HK-2 (cell line): ENCODE measurements at regions not wholly inside any gene's neighbourhood (a gene's known extent, or its start where the extent isn't known, plus 50 kb on each side); places are given as distances from the start of the nearest gene placed in this dataset.
"Not testable (repeated sequence)": the region's sequence is repeated elsewhere in the genome, so short reads cannot be mapped to it uniquely, and the experiment has no call there.

Experiments used
- DNase-seq: peaks from one replicate; pipeline ENCODE4 v3.0.0-alpha.2; 2018; ENCODE audit not compliant: unreplicated experiment

DNA sequence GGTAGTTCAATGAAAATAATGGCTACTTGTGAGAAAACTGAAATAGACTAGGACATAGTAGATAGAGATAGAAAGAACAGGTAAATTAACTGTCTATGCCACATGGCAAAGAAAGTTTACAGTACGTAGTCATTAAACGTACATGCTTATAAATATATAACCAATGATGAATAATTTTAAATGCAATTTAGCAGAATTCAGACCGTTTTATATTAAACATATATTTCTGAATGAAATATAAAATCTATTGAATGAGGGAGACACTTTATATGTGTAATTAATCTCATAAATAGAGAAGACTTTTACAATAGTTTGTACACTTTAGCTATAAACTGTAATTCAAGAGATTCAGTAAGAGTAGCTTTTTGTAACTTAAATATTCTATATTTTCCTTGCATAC lies 124.4 kb upstream of the VPREB1 start:
- DNase-seq = no peak

DNA sequence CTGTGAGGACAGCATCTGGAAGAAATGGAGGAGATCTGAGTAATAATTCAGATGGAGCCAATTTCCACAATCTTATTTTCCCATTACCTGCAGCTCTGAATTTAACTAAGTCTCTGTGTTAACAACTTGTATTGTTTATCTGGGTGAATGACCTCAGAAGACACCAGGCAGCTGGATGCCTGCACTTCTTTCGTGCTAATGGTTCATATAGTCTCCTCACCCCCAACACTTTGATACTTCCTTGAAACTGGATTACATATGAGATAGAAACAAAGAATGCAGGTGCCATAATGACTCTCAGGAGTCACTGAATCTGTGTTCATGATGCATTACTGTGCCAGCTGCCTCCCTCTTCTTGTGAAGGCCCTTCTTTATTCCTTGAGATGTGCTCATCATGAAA lies 125.6 kb upstream of the VPREB1 start:
- no peak for DNase-seq

DNA sequence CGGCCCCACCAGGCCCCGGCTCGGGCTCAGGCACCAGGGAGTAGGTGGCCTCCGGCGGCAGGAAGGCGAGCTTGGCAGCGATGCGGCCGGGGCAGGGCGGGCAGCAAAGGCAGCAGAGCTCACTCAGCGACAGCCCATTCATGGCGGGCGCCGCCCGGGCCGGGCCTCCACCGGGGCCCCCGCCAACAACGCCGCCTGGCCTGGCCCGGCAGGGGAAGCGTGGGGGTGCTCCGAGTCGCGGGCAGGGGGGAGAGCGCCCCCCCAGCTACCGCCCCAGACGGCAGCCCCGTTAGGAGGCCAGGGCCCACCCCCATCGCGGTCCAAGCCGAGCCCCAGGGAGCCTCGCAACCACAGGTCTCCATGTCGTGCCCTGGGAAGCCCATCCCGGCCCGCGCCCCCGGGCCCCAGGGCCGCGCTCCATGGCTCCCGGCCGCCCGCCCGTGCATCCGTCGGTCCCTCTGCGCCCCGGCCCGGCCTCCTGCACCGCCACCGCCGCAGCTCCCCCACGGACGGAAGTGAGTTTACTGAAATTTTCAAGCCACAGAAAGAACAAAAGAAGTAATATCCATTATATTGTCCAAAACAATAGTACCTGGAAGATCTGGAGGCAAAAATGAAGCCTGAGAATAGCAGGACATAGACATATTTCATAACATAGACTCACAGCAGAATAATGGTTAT lies 126.6 kb upstream of the VPREB1 start:
- not testable (repeated sequence) for DNase-seq

DNA sequence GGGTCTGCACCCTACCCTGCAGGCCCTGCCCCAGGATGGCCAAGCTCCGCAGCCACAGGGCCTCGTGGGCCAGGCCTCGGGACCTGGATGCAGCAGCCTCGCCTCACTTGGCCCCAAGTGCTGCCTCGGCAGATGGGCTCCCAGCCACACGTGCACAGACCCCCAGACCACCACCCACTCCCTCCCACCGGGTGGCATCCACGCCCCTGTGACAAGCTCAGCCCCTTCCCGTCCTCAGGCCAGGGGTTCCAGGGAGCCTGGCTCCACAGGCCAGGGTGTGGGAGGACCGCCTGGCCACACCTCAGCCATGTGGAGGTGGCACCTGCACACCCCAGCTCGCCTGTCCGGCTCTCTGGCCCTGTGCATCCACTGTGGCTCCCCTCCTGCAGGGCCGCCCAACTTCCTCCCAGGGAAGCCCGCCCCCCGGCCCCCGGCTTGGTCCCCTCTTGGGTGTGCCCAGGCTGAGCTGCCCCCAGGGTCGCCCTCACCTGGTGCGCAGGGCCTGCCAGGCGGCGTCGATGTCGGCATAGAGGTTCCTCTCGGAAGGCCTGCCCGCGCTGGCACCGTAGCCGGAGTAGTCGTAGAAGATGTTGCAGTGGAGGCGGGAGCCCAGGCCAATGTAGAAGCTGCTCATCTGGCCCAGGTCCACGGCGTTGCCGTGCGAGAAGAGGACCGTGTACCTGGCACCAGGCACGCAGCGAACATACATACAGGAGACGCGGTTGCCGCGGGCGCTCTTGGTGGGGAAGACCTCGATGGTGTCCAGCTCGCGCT lies 127.4 kb upstream of the VPREB1 start:
- DNase-seq = not testable (repeated sequence)

DNA sequence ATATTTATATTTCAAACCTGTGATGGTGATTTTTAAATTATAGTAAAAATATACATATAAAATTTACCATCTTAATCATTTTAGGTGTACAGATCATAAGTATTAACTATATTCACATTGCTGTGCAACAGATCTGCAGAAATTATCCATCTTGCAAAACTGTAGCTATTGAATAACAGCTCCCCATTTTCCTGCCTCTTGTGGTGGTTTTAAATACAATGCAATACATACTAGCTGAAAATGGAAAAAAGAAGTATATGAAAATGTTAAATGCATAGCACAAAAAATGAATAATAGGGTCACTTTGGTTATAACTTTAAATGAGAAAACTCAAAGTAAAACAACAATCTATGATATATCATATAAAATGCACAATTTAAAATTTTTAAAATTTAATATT lies 130.9 kb upstream of the VPREB1 start:
- DNase-seq = no peak

DNA sequence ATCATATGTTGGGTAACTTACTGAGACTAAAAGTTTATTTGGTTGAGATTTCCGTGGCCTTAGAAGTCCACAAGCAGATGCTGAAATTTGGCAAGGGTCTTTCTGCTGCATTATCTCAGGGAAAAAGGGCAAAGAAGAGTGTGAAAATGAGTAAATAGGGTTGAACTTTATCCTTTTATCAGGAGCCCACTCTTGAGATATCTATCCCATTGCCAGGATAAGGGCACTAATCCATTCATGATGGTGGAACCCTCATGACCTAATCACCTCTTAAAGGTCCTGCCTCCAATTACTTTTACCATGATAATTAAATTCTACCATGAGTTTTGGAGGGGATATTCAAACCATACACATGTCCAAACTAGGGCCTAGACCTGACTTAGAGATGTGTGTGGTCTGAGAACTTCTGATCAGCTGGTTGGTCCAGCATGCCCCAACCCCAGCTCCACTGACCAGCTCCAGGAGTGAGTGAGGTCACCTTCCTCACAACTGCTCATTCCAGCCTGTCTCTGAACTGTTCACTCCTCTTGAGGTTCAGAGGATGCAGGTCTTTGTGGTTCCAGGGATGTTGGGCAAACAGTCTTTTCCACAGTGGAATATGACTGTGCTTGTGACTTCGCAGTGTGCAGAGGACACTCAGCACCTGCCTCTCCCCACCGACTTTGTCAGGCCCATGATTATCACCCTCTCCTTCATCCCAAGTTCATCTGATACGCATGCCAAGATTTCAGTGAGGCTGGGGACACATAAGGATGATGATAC lies 130.1 kb upstream of the TOP3B start:
- DNase-seq = no peak

DNA sequence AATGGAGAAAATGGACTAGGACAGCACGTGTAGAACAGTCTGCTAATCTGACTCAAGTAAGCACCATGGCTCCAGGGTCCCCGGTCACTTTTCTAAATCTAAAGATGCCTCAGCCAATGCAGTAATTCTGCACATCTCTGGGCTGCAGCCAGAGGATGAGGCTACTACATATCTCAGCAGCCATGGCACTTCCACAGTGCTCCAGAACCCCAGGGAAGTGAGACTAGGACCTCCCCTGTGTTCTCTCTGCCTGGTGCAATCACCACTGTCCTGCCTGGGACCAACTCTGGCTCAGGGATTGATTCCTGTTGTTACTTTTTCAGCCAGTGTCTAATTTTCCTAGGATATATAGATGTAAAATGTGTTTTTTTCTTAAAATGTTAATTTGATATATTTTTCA lies 129.4 kb upstream of the TOP3B start:
- DNase-seq = no peak

DNA sequence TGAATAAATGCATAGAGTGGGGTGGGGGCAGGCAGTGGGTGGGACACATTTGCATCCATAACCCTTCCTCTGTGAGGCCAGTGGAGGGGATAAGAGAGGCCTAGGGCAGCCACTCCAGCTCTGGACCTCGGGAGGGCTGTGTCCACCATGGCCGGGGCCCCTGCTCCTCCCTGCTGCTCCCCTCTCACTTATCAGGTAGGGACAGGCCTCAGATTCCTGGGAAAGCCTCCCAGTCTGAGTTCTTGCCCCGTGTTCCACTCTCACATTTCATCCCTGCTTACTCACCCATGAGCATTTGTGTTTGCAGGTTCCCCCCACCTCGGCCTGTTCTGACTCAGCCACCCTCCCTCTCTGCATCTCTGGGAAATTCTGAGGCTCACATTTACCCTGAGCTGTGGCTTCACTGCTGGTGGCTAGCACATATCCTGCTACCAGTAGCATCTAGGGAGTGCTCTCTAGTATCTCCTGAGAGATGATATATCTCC lies 128.7 kb upstream of the TOP3B start:
- DNase-seq = peak; percentile 68

DNA sequence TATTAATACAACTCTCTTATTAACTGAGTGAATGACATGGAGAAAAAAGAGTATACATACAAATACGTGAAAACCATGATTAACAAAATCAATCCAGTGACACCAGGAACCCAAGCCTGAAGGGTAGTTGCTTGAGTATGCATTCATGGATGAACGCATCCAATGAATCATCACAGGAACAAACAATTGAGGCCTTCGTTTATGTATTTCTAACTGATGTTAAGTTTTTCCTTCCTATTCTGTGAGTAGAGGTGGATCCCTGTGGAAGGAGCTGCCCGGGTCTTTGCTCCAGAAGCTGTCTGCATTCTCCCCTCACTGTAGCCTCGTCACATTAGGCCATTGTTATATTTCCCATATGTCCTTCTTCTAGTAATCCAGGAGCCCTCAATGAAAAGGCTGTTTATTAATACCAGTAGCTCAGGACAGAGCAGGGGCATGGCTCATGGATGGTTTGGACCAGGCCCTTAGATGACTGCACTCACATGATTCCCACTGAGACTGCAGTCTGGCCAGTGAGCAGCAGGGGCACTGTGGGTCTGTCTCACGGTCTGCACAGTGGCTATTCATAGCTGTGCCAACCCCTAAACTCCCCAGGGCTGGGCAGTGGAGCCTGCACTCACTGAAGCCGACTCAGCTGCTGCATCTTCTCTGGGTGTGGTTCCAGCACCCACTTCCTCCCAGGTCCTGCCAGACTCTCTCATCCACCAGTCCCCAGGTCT lies 128.1 kb upstream of the TOP3B start:
- peak; percentile 69 for DNase-seq

DNA sequence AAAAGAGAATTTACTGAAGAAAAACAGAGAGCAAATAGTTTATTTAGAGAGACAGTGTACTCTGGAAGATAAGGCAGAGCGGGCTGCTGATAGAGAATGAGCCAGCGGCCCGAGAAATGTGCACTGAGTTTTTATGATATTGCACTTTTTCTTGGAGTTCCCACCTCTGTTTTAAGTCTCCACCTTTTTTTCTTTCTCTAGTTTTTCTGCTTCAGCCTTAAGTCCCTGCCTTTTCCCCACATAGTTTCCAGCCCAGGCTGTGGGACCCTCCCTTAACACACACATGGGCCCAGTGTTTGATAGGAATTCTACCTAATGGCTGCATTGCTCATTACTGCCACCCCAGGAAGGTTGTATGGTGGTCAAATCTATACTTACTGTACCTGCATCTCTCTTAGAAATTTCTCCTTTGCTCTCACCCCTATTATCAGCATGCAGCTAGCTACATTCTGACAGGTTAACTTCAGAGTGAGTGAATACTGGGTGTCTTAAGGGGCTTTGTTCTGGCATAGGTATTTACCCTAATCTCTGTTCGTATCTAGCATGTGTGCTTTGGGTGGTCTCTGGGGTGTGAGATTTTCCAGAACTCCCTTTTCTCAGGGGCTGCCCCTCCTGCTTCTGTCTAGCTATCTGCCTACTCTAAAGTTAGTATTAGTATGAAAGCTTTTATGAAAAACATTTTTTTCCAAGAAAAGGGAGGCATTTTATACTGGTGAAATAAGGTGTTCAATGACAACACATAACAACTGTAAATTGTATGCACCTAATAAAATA lies 127.3 kb upstream of the TOP3B start:
- no peak for DNase-seq

DNA sequence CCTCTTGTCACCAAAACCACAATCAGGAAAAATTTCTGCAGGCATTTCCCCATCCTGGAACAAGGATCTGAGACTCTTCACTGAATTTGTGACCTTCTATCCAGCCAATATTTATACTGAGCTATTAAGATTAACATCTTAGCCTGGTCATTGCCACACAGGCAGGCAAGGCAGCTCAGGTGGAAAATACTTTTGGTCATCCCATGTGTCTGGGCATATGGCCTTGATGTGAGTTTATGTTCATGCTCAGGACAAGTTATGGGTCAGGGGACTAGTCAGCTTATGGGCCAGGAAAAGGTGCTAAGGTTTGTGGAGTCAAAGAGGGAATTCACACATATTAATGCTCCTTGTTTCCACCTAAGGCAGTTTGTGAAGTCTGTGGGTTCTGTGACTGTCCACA lies 124.3 kb upstream of the TOP3B start:
- DNase-seq = no peak

DNA sequence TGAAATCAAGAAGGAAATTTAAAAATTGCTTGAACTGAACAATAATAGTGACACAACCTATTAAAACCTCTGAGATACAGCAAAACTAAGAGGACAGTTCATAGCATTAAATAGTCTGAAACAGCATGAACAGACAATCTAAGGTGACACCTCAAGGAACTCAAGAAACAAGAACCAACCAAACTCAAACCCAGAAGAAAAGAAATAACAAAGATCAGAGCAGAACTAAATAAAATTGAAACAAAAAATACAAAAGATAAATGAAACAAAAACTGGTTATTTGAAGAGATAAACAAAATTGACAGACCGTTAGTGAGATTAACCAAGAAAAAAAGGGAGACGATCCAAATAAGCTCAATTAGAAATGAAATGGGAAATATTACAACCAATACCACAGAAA lies 122.8 kb upstream of the TOP3B start:
- no peak for DNase-seq

DNA sequence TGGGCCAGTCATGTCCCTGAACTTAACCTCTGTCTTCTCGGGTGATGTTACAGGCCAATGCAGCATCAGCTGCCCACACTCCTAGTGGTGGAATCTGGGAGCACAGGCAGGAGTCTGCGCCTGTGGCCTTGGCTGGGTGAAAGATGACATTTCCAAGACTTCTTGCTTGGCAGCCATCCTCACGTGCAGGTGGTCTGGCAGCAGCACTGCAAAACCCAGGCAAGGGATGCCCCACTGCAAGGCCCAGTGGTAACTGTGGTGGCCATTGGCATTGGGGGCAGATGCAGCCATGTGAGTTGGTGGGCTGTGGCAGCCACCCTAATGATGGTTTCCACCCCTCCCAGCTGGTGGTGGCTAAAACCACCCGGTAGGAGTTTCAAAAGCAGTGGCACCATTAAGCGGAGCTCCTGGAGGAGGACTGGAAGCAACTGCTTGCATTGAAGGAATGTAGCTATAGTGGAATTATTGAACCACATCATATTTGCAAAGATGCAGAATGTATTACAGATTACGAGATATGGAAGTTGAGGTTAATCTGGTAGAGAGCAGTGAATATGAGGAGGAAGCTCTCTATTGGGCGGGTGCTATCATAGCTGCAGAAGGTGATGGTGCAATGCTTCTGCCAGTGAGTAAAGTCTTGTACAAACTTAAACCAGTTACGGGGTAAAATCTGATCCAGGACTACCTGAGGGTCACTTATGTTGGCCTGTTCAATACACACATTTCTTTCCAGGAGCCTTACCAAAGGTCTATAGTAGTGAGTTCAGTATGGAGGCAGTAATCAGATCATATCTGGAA lies 120.7 kb upstream of the TOP3B start:
- no peak for DNase-seq

DNA sequence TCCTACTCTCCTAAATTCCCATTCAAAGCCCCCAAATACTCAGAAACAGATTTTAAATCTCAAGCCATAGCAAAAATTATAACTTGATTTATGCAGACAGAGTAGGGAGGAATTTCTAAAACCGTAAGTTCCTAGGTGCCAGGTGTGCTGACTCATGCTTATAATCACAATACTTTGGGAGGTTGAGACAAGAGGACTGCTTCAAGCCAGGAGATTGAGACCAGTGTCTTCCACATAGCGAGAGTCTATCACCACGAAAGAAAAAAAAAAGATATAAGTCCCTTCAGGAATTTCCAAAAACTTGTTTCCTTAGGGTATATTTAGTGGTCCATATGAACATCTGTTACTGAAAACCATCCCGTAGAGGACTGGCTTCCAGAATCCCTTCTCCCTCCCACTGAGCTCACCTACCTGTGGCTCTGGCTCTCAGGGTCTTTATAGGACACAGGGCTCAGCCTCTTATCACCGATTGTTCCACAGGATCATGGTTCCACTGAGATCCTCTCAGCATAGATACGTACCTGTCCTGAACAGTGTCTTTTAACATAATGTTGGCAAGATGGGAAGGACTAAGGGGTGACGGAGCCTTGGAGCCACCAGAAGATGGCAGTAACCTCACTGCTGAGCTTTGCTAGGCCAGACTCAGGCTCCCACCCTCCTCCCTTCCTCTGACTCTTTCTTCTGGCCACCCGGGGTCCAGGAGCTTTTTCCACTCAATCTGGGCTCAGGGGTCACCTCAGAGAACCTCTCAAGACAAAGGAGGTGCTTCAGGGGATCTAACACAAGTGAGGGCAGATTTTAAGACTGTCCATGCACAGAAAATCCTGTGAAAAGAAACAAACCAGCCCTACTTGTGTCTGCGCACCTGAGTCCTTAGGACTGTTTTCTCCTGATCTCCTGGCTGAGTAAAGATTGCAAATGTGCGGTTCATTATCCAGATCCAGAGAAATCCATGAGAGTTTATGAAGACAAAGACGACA lies 117.5 kb upstream of the TOP3B start:
- DNase-seq = no peak

DNA sequence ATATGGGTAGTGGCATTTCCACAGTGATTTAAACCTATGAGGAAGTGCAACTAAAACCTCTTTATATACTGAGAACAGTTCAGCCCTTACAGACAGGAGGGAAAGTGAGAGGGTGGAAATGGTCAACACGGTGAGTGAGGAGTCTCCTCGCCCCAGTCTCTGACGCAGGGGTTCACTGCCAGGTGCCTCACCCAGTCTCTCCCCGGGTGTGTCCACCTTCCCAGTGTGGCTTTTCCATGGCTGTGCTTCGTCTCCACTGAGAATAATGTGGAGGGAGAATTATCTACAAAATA lies 116.6 kb upstream of the TOP3B start:
- no peak for DNase-seq

DNA sequence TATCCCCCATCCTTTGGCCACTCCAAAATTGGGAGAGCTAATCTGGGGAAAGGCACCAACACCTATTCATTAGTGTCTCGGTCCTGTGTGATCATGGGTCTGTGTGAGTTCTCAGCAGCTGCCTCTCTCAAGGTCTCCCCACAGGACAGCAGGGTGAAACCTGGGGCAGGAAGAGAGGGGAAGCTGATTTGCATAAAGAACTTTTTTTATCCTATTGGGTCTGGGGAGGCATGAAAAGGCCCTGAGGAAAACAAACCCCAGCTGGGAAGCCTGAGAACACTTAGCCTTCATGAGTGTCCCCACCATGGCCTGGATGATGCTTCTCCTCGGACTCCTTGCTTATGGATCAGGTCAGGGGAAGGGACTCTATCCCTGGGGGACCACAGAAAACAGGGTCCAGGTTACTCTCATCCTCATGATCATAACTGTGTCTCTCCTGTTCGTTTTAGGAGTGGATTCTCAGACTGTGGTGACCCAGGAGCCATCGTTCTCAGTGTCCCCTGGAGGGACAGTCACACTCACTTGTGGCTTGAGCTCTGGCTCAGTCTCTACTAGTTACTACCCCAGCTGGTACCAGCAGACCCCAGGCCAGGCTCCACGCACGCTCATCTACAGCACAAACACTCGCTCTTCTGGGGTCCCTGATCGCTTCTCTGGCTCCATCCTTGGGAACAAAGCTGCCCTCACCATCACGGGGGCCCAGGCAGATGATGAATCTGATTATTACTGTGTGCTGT lies 116.0 kb upstream of the TOP3B start:
- no peak for DNase-seq

DNA sequence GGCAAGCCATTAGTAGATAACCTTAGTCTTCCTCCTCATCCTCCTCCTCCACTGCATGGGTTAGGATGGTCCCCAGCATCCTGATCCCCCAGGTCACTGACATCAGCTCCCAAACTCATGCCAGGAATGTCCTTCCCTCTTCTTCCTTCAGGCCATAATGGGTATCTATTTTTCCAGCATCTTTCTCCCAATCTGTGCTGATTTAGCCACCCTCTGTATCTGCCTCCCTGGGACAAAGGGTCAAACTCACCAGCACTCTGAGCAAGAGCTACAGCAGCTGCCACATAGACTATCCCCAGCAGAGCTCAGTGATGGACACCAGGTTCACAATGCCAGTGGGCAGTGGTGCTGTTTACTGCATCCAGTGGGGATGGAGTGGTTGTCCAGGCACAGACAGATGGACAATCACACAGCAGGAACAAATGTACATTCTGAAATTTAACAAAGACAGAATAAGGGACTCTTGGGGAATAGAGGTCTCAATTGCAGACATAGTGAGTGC lies 115.2 kb upstream of the TOP3B start:
- no peak for DNase-seq

DNA sequence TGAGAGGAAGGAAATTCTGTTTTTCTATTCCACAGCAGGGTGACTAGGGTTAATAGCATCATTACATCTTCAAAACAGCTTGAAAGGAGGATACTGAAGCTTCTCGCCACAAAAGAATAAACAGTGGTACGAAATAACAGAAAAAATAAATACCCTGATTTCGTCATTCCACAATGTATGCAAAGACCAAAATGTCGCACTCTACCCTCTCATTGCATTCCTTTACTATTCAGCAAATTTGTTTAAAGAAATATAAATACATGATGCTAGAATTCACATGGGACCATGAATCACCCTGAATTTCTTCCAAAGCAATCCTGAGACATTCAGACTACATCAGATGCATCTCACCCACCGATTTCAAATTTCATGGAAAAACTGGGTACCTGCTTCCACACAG lies 112.3 kb upstream of the TOP3B start:
- DNase-seq = no peak

DNA sequence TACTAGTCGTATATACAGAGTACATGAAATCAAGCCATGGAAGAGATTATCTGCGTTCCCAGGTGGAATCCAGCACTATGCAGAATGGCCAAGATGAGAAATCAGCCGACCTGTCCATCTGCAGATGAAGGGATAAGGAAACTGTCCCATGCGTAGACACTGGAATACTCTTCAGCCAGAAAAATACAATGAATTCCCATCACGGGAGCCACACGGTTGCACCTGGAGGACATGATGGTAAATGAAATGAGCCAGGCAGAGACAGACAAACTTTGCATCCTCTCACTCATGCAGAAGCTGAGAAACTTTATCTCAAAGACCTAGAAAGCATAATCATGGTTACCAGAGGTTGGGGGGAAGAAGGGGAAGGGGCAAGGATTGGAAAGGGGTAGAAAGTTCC lies 111.9 kb upstream of the TOP3B start:
- DNase-seq = no peak
